Brain microvascular endothelial cell (primary cell): ENCODE measurements at regions not wholly inside any gene's neighbourhood (a gene's known extent, or its start where the extent isn't known, plus 50 kb on each side); places are given as distances from the start of the nearest gene placed in this dataset.

ENCODE experiments used
- DNase-seq: peaks from one replicate; pipeline ENCODE4 v3.0.0-alpha.2; 2020
- H3K27ac ChIP-seq: fragments of 250-450 bp; sonication (Bioruptor Pico); 2 replicates; pipeline ENCODE4 v1.5.1; 2020; ENCODE audit warnings: mild to moderate bottlenecking, moderate library complexity
- H3K27me3 ChIP-seq: fragments of 250-450 bp; sonication (Bioruptor Pico); replicated peaks from 2 replicates; pipeline ENCODE4 v1.5.1; 2020; ENCODE audit warnings: mild to moderate bottlenecking
- H3K36me3 ChIP-seq: fragments of 250-450 bp; sonication (Bioruptor Pico); replicated peaks from 2 replicates; pipeline ENCODE4 v1.5.1; 2020; ENCODE audit warnings: mild to moderate bottlenecking
- H3K4me3 ChIP-seq: 2 replicates; pipeline ENCODE4 v1.5.1; 2011; ENCODE audit warnings: low read depth, mild to moderate bottlenecking, control low read depth, low read length, moderate library complexity
- CTCF ChIP-seq: IDR thresholded peaks from 2 replicates; pipeline ENCODE4 v1.5.1; 2011; ENCODE audit warnings: low read depth, mild to moderate bottlenecking, moderate library complexity, low read length, control low read depth, inconsistent platforms; ENCODE audit errors: missing control alignments
- in situ Hi-C: cut with HindIII; loops from 2 replicates; pipeline ENCODE4 v1.10.0; 2017; ENCODE audit warnings: low sequenced_read_pairs, low pct_ligation_motif_present

DNA sequence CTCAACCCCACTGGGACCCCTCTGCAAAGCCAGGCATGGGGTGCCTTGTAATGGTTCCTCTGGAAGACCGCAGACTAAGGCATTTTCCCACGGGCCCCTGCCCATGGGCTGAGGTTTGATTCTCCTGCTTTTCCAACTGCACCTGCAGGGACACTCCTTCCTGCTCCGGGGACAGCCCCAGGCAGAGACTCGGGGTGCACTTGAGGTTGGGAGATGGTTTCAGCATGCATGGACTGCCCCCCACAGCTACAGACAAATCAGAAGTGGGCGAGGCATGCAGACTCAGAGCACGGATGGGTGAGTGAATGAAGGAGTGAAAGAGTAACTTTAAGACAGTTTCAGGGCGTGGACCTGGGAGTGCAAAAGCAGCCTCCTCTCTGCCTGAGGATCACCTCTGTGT, 87.9 kb upstream of the RPL38 start:
- H3K36me3 ChIP-seq, result no peaks in the 10 kb centered on the region
- H3K27me3 ChIP-seq, result peaks cover 4% of the 10 kb centered on the region
- no peak for DNase-seq
- TF ChIP-seq CTCF, result no peak
- no peak overlapping the region for H3K4me3 ChIP-seq
- H3K27ac ChIP-seq, result no peak overlapping the region
- in situ Hi-C loops, result no loop called here

GRCh38 chr17:74116087-74116717, 87.3 kb upstream of the RPL38 start:
- H3K4me3 ChIP-seq, result no peak overlapping the region
- TF ChIP-seq CTCF, result no peak
- H3K36me3 ChIP-seq, result no peaks in the 10 kb centered on the region
- H3K27ac ChIP-seq, result no peak overlapping the region
- in situ Hi-C loops, result no loop called here
- DNase-seq, result no peak
- peaks cover 4% of the 10 kb centered on the region for H3K27me3 ChIP-seq

DNA sequence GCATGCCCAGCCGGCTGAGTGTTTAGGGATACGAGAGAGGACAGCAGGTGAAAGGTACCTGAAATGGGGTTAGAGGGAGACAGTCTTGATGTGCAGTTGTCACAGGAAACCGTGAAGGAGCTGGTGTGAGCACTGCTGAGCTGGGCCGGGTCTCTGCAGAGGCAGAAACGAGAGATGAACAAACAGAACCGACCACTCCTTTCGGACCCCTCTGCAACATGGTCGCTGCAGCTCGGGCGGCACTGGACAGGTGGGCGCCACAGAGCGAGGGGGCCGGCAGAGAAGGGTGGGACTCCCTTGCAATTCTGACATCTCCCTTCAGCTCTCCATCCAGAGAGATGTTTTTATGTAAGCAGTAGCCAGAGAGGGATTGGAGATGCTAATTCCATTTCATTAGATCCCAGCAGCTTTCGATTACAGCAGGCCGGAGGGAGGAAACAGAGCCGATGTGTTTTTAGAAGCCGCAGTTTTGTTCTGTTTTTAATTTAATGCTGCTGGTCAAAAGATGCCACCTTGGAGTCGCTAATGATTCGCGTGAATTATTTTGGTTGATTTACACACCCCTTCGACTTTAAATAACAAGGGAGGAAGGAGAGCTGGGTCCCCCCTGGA, 86.3 kb upstream of the RPL38 start:
- peaks cover 4% of the 10 kb centered on the region for H3K27me3 ChIP-seq
- H3K27ac ChIP-seq, result no peak overlapping the region
- no peaks in the 10 kb centered on the region for H3K36me3 ChIP-seq
- in situ Hi-C loops, result no loop called here
- TF ChIP-seq CTCF, result no peak
- no peak for DNase-seq
- no peak overlapping the region for H3K4me3 ChIP-seq

DNA sequence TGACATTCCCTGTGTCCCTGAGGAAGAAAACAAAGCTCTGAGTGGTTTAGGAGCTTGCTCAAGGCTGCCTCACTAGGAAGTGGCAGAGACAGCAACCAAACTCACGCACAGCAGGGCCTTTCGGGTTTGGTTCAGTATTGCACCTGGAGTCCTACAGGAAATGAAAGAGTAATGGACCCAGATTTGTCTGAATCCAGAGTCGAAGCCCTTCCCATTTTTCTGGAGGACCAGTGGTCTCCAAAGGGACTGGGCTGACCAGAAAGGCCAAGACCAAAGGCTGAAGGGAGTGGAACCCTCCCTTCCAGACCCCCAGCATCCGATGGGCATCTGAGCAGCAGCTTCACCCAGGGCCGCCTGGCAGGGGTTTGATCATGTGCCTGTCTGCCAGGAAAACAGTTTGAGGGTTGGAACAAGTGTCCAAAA, 85.5 kb upstream of the RPL38 start:
- H3K36me3 ChIP-seq, result no peaks in the 10 kb centered on the region
- in situ Hi-C loops, result no loop called here
- TF ChIP-seq CTCF, result no peak
- H3K4me3 ChIP-seq, result no peak overlapping the region
- DNase-seq, result no peak
- peaks cover 4% of the 10 kb centered on the region for H3K27me3 ChIP-seq
- H3K27ac ChIP-seq, result no peak overlapping the region

GRCh38 chr17:74118504-74118903, 85.0 kb upstream of the RPL38 start:
- Histone ChIP-seq H3K27ac (no peak overlapping the region), H3K36me3 (no peaks in the 10 kb centered on the region), H3K27me3 (peaks cover 4% of the 10 kb centered on the region), H3K4me3 (no peak overlapping the region)
- TF ChIP-seq CTCF, result no peak
- in situ Hi-C loops, result no loop called here
- no peak for DNase-seq
